Skeletal muscle satellite cell (primary cell): ENCODE measurements at regions not wholly inside any gene's neighbourhood (a gene's known extent, or its start where the extent isn't known, plus 50 kb on each side); places are given as distances from the start of the nearest gene placed in this dataset.

Experiments used
- H3K27me3 ChIP-seq: 2 replicates; pipeline ENCODE4 v1.7.0; 2013; ENCODE audit warnings: low read length; ENCODE audit not compliant: control insufficient read depth, insufficient read depth
- H3K36me3 ChIP-seq: 2 replicates; pipeline ENCODE4 v1.7.0; 2013; ENCODE audit warnings: mild to moderate bottlenecking, control low read depth, low read length; ENCODE audit not compliant: insufficient read depth
- H3K4me1 ChIP-seq: 2 replicates; pipeline ENCODE4 v1.7.0; 2013; ENCODE audit warnings: low read length; ENCODE audit not compliant: control insufficient read depth, insufficient read depth
- H3K4me2 ChIP-seq: 2 replicates; pipeline ENCODE4 v1.7.0; 2013; ENCODE audit warnings: mild to moderate bottlenecking, low read length
- H3K4me3 ChIP-seq: 2 replicates; pipeline ENCODE4 v1.7.0; 2013; ENCODE audit warnings: low read length
- H3K9ac ChIP-seq: 2 replicates; pipeline ENCODE4 v1.7.0; 2013; ENCODE audit warnings: mild to moderate bottlenecking, low read depth, low read length, moderate library complexity
- H3K9me3 ChIP-seq: replicated peaks from 2 replicates; pipeline ENCODE4 v1.7.0; 2013; ENCODE audit warnings: mild to moderate bottlenecking, control low read depth, low read length

DNA sequence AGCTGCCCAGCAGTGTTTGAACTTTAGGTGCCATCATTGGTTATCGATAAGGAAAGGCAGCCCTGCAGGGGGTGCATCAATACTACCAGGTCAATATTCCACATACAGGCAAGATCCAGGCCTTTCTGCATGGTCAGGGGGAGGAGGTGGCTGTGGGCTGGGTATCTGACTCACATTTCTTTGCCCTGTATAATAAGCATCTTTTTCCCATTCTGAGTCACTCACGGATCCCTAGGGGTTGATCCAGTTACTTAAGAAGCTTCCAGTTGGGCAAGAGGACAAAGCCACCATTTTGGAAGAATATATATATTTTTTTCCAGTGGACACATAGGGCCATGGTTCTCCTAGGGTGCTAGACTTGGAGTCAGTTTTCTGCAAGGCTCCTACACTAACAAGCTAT is 114.2 kb upstream of the HABP2 start:
- no peak overlapping the region for H3K4me3 ChIP-seq
- no peaks in the 10 kb centered on the region for H3K27me3 ChIP-seq
- H3K9me3 ChIP-seq, result no peaks in the 10 kb centered on the region
- H3K4me2 ChIP-seq, result no peak overlapping the region
- H3K9ac ChIP-seq, result no peak overlapping the region
- no peaks in the 10 kb centered on the region for H3K4me1 ChIP-seq
- no peaks in the 10 kb centered on the region for H3K36me3 ChIP-seq

- Histone ChIP-seq H3K4me3 (no peak overlapping the region), H3K27me3 (no peaks in the 10 kb centered on the region), H3K9me3 (no peaks in the 10 kb centered on the region), H3K36me3 (no peaks in the 10 kb centered on the region), H3K4me2 (no peak overlapping the region), H3K4me1 (no peaks in the 10 kb centered on the region), H3K9ac (no peak overlapping the region)
These were observed 111.6 kb upstream of the HABP2 start for GRCh38 chr10:113441220-113441619.

DNA sequence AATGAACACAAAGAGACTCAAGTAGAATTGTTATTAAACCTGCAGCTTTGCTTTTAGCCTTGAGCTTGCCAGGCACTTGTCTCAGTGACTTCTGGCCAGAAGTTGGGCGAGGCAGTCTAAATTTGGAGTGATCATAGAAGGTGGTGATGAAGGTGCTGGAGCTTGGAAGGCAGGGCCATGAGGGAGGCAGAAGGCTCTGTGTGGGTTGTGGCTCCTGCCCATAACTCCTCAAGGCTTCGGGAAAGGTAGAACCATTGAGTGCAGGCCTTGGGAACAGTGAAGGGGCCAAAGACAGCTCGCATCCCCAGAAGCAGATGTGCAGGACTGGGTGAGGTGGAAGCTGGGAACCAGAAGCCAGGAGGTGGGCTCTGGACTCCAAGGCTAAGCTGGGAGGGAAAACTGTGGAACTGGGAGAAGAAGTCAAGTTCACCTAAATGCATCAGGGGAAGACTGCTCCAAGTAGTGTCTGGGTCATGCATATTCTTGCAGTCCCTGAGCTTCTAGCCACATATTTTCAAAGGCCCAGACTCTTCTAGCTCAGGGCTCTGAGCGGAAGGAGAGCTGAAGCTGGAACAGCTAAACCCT is 111.1 kb upstream of the HABP2 start:
- H3K9me3 ChIP-seq, result no peaks in the 10 kb centered on the region
- no peak overlapping the region for H3K9ac ChIP-seq
- no peak overlapping the region for H3K4me2 ChIP-seq
- H3K27me3 ChIP-seq, result no peaks in the 10 kb centered on the region
- no peaks in the 10 kb centered on the region for H3K36me3 ChIP-seq
- no peak overlapping the region for H3K4me3 ChIP-seq
- no peaks in the 10 kb centered on the region for H3K4me1 ChIP-seq

- Histone ChIP-seq H3K4me2 (no peak overlapping the region), H3K4me3 (no peak overlapping the region), H3K36me3 (no peaks in the 10 kb centered on the region), H3K9me3 (no peaks in the 10 kb centered on the region), H3K4me1 (no peaks in the 10 kb centered on the region), H3K27me3 (no peaks in the 10 kb centered on the region), H3K9ac (no peak overlapping the region)
These were observed 110.5 kb upstream of the HABP2 start for GRCh38 chr10:113442336-113442735.

DNA sequence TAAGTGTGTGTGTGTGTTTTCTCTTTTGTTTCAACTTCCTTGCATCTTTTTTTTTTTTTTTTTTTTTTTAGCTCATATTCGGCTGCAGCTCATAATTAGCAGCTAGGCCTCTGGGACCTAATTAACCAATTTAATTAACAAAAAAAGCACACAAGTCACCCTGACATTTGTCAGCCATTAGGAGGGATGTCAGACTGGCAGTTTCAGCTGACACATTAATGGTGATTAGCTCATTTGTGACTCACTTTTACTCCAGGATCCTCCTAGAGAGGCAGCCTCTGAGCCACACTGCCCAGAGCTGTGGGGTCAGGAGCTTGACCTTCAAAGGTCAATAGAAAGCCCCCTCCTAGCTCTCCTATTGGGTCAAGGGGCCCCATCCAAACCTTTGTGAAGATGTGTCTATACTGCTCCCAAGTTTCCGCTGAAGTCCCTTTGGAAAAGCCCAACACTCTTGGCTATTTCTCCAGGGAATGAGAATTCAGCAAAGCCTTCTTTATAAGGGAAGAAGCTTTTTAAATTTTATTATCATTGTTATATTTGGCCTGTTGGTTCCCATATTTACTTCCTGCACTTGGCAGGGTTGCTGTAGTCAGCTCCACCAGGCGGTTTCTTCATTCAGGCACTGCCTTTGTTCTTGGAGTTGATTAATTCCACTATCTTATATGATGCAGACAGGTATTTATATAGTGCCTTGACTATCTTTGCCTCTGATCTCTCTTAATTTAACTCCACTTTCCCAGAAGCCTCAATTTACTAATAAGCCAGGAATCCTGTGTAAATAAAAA is 109.5 kb upstream of the HABP2 start:
- Histone ChIP-seq H3K27me3 (no peaks in the 10 kb centered on the region), H3K4me1 (no peaks in the 10 kb centered on the region), H3K9me3 (no peaks in the 10 kb centered on the region), H3K4me3 (no peak overlapping the region), H3K9ac (no peak overlapping the region), H3K36me3 (no peaks in the 10 kb centered on the region), H3K4me2 (no peak overlapping the region)

GRCh38 chr10:113444766-113445365 is 108.0 kb upstream of the HABP2 start:
- H3K9me3 ChIP-seq, result no peaks in the 10 kb centered on the region
- H3K4me1 ChIP-seq, result no peaks in the 10 kb centered on the region
- H3K9ac ChIP-seq, result no peak overlapping the region
- H3K27me3 ChIP-seq, result no peaks in the 10 kb centered on the region
- H3K4me3 ChIP-seq, result no peak overlapping the region
- H3K36me3 ChIP-seq, result no peaks in the 10 kb centered on the region
- H3K4me2 ChIP-seq, result no peak overlapping the region

GRCh38 chr10:113445736-113446135 is 107.1 kb upstream of the HABP2 start:
- Histone ChIP-seq H3K9ac (no peak overlapping the region), H3K4me2 (no peak overlapping the region), H3K36me3 (no peaks in the 10 kb centered on the region), H3K4me3 (no peak overlapping the region), H3K4me1 (no peaks in the 10 kb centered on the region), H3K9me3 (no peaks in the 10 kb centered on the region), H3K27me3 (no peaks in the 10 kb centered on the region)

DNA sequence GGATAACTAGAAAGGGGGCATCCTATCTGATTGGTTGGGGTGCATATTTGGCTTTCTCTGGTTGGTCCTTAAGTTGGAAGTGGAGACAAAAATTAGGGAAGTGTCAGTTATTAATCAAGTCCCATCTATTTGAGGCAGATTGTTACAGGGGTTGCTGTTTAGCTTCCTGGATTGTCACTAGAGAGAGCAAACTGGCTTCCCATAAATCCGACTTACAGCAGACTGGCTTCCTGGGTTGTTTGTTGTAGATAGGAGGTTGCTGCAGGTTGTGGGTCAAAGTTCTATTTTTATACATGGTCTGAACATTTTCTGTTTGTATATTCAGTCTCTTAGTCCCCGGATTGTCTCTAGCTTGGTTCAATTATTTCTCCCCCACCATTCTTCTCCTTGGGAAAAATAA is 106.1 kb upstream of the HABP2 start:
- no peaks in the 10 kb centered on the region for H3K9me3 ChIP-seq
- no peaks in the 10 kb centered on the region for H3K36me3 ChIP-seq
- H3K4me3 ChIP-seq, result no peak overlapping the region
- no peak overlapping the region for H3K9ac ChIP-seq
- no peaks in the 10 kb centered on the region for H3K27me3 ChIP-seq
- H3K4me2 ChIP-seq, result no peak overlapping the region
- H3K4me1 ChIP-seq, result no peaks in the 10 kb centered on the region

- no peaks in the 10 kb centered on the region for H3K4me1 ChIP-seq
- H3K9me3 ChIP-seq, result no peaks in the 10 kb centered on the region
- no peak overlapping the region for H3K4me2 ChIP-seq
- H3K36me3 ChIP-seq, result no peaks in the 10 kb centered on the region
- no peak overlapping the region for H3K4me3 ChIP-seq
- no peak overlapping the region for H3K9ac ChIP-seq
- H3K27me3 ChIP-seq, result no peaks in the 10 kb centered on the region
These were observed 105.6 kb upstream of the HABP2 start for GRCh38 chr10:113447278-113447677.

GRCh38 chr10:113449006-113449695 is 103.7 kb upstream of the HABP2 start:
- no peak overlapping the region for H3K4me3 ChIP-seq

DNA sequence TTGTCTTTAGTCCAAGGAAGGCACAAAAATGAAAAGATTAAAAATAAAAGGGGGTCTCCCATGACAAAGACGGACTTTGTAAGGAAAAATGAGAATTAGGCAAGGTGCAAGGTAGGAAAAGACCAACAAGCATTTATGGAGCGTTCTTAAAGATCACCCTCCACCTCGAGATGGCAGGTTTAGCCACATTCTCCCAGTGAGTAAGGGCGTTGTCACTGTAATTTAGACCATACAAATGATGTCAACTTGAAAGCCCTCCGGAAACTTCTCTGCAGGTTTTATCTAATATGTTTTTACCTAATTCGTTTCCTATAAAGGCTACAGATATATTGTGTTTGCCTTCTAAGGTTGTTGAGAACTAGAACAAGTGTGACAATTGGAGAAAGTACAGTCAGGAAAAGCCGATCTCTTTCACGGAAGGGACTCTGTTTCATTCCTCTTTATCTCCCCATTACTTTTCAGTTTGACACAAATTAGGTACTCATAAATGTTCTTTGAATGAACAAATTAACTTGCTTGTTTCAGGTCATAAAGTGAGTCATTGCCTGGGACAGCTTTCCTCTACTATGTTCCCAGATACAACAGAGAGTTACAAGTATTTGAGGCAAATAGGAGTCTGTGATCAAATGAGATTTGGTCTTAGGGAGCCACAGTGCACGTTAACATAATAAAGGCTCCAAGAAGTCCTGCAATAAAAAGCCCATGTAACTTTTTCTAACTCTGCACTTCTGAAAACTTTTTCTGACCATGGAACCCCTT is 102.6 kb upstream of the HABP2 start:
- Histone ChIP-seq H3K9ac (no peak overlapping the region), H3K4me2 (no peak overlapping the region), H3K4me1 (no peaks in the 10 kb centered on the region), H3K9me3 (no peaks in the 10 kb centered on the region), H3K36me3 (no peaks in the 10 kb centered on the region), H3K4me3 (no peak overlapping the region), H3K27me3 (peaks cover 6% of the 10 kb centered on the region)

More at GRCh38 chr10:113449006-113449695, 103.7 kb upstream of the HABP2 start:
- no peaks in the 10 kb centered on the region for H3K4me1 ChIP-seq
- no peak overlapping the region for H3K9ac ChIP-seq
- H3K9me3 ChIP-seq, result no peaks in the 10 kb centered on the region
- H3K4me2 ChIP-seq, result no peak overlapping the region
- H3K27me3 ChIP-seq, result peaks cover 6% of the 10 kb centered on the region
- H3K36me3 ChIP-seq, result no peaks in the 10 kb centered on the region
